Prostate gland (tissue), 2 donors: ENCODE measurements at regions not wholly inside any gene's neighbourhood (a gene's known extent, or its start where the extent isn't known, plus 50 kb on each side); places are given as distances from the start of the nearest gene placed in this dataset.
"Not testable (repeated sequence)": the region's sequence is repeated elsewhere in the genome, so short reads cannot be mapped to it uniquely, and the experiment has no call there.

Experiments used
- CTCF ChIP-seq, 4 experiments: fragments of 200-600 bp in 2 of 4; fragments of 450-650 bp in 2 of 4; sonication (generic) in 2 of 4; IDR thresholded peaks; 1 replicate in 3 of 4; 2 replicates in 1 of 4; pipeline ENCODE4 v1.5.1; 2016 to 2019; ENCODE audit warnings: antibody characterized with exemption in 4 of 4, mild to moderate bottlenecking in 2 of 4, moderate library complexity in 2 of 4
- POLR2AphosphoS5 ChIP-seq: sonication (generic); formaldehyde crosslinking; IDR thresholded peaks from one replicate; pipeline ENCODE4 v1.6.1; 2017; ENCODE audit warnings: antibody characterized with exemption

GRCh38 chr4:118576709-118577219 is 108.4 kb upstream of the METTL14 start:
- not testable (repeated sequence) for TF ChIP-seq CTCF (IDR thresholded peaks at IDR 0.05); POLR2AphosphoS5
